A673 (cell line): ENCODE measurements at regions not wholly inside any gene's neighbourhood (a gene's known extent, or its start where the extent isn't known, plus 50 kb on each side); places are given as distances from the start of the nearest gene placed in this dataset.

Source experiments
- BruUV-seq: library from RNA; stranded (reverse); fragments of 400-500 nt; replicated peaks from 2 replicates; lab custom pipeline; 2021; lab: Mats Ljungman, UMichigan
- CTCF ChIA-PET: fragments of 300-600 bp; sonication (Branson Sonifier 250); formaldehyde crosslinking; loops from one replicate; lab custom pipeline; 2022; ENCODE audit warnings: antibody characterized with exemption; lab: Charles Lee
- POLR2A ChIA-PET: fragments of 300-600 bp; sonication (Branson Sonifier 250); formaldehyde crosslinking; loops from one replicate; lab custom pipeline; 2022; ENCODE audit warnings: antibody characterized with exemption; ENCODE audit not compliant: low non-redundant PET; lab: Charles Lee
- DNase-seq: peaks from one replicate; pipeline ENCODE4 v3.0.0-alpha.2; 2015; ENCODE audit warnings: low spot score
- H3K27ac ChIP-seq: fragments of 200-600 bp; sonication (generic); 2 replicates; pipeline ENCODE4 v1.5.1; 2016; ENCODE audit warnings: mixed run types, low read depth, mild to moderate bottlenecking, mixed read lengths, antibody characterized with exemption, low read length; ENCODE audit not compliant: poor library complexity, severe bottlenecking
- H3K27me3 ChIP-seq: fragments of 200-600 bp; sonication (generic); replicated peaks from 2 replicates; pipeline ENCODE4 v1.6.1; 2017; ENCODE audit warnings: mixed run types, low read depth, mild to moderate bottlenecking, mixed read lengths, antibody characterized with exemption, low read length; ENCODE audit not compliant: insufficient read depth, poor library complexity
- H3K36me3 ChIP-seq: fragments of 200-600 bp; sonication (generic); 2 replicates; pipeline ENCODE4 v1.6.1; 2016; ENCODE audit warnings: mixed run types, mild to moderate bottlenecking, mixed read lengths, antibody characterized with exemption, low read length; ENCODE audit not compliant: insufficient read depth, poor library complexity, severe bottlenecking
- H3K4me1 ChIP-seq: fragments of 200-600 bp; sonication (generic); 2 replicates; pipeline ENCODE4 v1.6.1; 2017; ENCODE audit warnings: mixed run types, mild to moderate bottlenecking, mixed read lengths, antibody characterized with exemption, low read length; ENCODE audit not compliant: insufficient read depth, poor library complexity, severe bottlenecking
- H3K4me3 ChIP-seq: fragments of 200-600 bp; sonication (generic); 2 replicates; pipeline ENCODE4 v1.5.1; 2016; ENCODE audit warnings: low read depth, mixed run types, mild to moderate bottlenecking, mixed read lengths, low read length; ENCODE audit not compliant: poor library complexity, severe bottlenecking
- H3K9me3 ChIP-seq: fragments of 200-600 bp; sonication (generic); 2 replicates; pipeline ENCODE4 v1.6.1; 2016; ENCODE audit warnings: mixed run types, low read depth, mild to moderate bottlenecking, mixed read lengths, antibody characterized with exemption, low read length; ENCODE audit not compliant: poor library complexity, severe bottlenecking
- CTCF ChIP-seq: fragments of 300-800, 200-600 bp; sonication (generic); conservative IDR thresholded peaks from 2 replicates; pipeline ENCODE4 v1.5.1; 2017; ENCODE audit warnings: low read depth, mild to moderate bottlenecking, antibody characterized with exemption, low read length, moderate library complexity, mixed read lengths
- EZH2 ChIP-seq: fragments of 200-600 bp; sonication (generic); IDR thresholded peaks from 2 replicates; pipeline ENCODE4 v1.6.1; 2017; ENCODE audit warnings: borderline replicate concordance, low read depth, mild to moderate bottlenecking, mixed read lengths, antibody characterized with exemption, low read length; ENCODE audit not compliant: poor library complexity, severe bottlenecking
- intact Hi-C: fragments of 100-400 bp; cut with micrococcal nuclease; formaldehyde crosslinking; loops from one replicate; pipeline ENCODE4 v1.10.0; 2022; ENCODE audit not compliant: unreplicated experiment

GRCh38 chr10:109698882-109699664 lies 224.2 kb downstream of the XPNPEP1 start:
- Histone ChIP-seq H3K4me3 (no peak overlapping the region), H3K27me3 (no peaks in the 10 kb centered on the region), H3K27ac (no peak overlapping the region), H3K36me3 (no peaks in the 10 kb centered on the region), H3K4me1 (no peaks in the 10 kb centered on the region), H3K9me3 (no peaks in the 10 kb centered on the region)
- ChIA-PET POLR2A (no interaction called here), CTCF (no interaction called here)
- intact Hi-C loops, result no loop called here
- TF ChIP-seq CTCF (no peak), EZH2 (no peak)
- no peak for DNase-seq
- BruUV-seq, result no TSS peak

GRCh38 chr10:109698086-109698485 lies 225.2 kb downstream of the XPNPEP1 start:
- Histone ChIP-seq H3K4me3 (no peak overlapping the region), H3K27me3 (no peaks in the 10 kb centered on the region), H3K4me1 (no peaks in the 10 kb centered on the region), H3K27ac (no peak overlapping the region), H3K9me3 (no peaks in the 10 kb centered on the region), H3K36me3 (no peaks in the 10 kb centered on the region)
- ChIA-PET POLR2A (no interaction called here), CTCF (no interaction called here)
- intact Hi-C loops, result no loop called here
- TF ChIP-seq EZH2, result no peak
- TF ChIP-seq CTCF, result no peak
- BruUV-seq, result no TSS peak
- DNase-seq, result no peak

GRCh38 chr10:109696981-109697775 lies 226.1 kb downstream of the XPNPEP1 start:
- CTCF ChIA-PET, result no interaction called here
- TF ChIP-seq CTCF, result no peak
- no peak for TF ChIP-seq EZH2

More at GRCh38 chr10:109696981-109697775, 226.1 kb downstream of the XPNPEP1 start:
- intact Hi-C loops, result no loop called here
- H3K9me3 ChIP-seq, result no peaks in the 10 kb centered on the region
- H3K36me3 ChIP-seq, result no peaks in the 10 kb centered on the region
- no peak overlapping the region for H3K4me3 ChIP-seq
- no peaks in the 10 kb centered on the region for H3K27me3 ChIP-seq
- BruUV-seq, result no TSS peak
- H3K27ac ChIP-seq, result no peak overlapping the region
- H3K4me1 ChIP-seq, result no peaks in the 10 kb centered on the region
- POLR2A ChIA-PET, result no interaction called here
- DNase-seq, result no peak
